Omental fat pad (tissue), 3 donors: ENCODE measurements at regions not wholly inside any gene's neighbourhood (a gene's known extent, or its start where the extent isn't known, plus 50 kb on each side); places are given as distances from the start of the nearest gene placed in this dataset.

ENCODE experiments used
- ATAC-seq: fragments of 150-250 bp; one replicate; pipeline ENCODE4 v1.9.1; 2016; ENCODE audit warnings: mild to moderate bottlenecking, moderate library complexity; ENCODE audit not compliant: low FRiP score
- DNase-seq: peaks from one replicate; pipeline ENCODE4 v3.0.0-alpha.2; 2019; ENCODE audit warnings: low spot score
- TF ChIP-seq, protein P1 (sequence below), 3 donors: fragments of 450-650 bp; IDR thresholded peaks; one replicate each; pipeline ENCODE4 v1.5.1; 2016 to 2017; ENCODE audit warnings: antibody characterized with exemption in 3 of 3, mild to moderate bottlenecking in 3 of 3, moderate library complexity in 2 of 3

DNA sequence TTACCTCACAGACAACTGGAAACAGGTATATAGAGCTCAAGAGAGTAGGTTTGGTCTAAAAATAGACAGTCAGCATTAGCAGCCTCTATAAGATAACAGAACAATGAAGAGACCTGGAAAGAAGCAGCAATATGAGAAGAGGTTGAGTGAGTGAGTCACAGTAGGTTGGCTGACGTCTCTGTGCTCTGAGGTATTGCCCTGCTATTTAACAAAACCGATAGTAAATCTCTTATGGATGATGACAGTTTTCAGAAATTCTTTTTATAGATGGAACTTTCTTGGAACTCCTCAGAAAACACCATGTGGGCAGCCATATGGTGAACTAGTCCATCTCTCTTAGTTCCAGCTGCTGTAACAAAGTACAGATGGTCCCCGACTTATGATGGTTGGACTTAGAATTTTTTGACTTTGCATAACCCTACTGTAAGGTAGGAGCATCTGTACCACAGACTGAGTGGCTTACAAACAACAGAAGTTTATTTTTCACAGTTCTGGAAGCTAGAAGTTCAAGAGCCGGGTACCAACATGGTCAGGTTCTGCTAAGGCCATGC is 123.5 kb downstream of the MBD2 start:
- no peak for DNase-seq
- TF ChIP-seq, protein P1, sequence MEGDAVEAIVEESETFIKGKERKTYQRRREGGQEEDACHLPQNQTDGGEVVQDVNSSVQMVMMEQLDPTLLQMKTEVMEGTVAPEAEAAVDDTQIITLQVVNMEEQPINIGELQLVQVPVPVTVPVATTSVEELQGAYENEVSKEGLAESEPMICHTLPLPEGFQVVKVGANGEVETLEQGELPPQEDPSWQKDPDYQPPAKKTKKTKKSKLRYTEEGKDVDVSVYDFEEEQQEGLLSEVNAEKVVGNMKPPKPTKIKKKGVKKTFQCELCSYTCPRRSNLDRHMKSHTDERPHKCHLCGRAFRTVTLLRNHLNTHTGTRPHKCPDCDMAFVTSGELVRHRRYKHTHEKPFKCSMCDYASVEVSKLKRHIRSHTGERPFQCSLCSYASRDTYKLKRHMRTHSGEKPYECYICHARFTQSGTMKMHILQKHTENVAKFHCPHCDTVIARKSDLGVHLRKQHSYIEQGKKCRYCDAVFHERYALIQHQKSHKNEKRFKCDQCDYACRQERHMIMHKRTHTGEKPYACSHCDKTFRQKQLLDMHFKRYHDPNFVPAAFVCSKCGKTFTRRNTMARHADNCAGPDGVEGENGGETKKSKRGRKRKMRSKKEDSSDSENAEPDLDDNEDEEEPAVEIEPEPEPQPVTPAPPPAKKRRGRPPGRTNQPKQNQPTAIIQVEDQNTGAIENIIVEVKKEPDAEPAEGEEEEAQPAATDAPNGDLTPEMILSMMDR (IDR thresholded peaks at IDR 0.05), result no peak
- ATAC-seq, result no peak

GRCh38 chr18:54100466-54100865 is 124.0 kb downstream of the MBD2 start:
- DNase-seq (no peak), ATAC-seq (no peak)
- TF ChIP-seq, protein P1 (IDR thresholded peaks at IDR 0.05), result no peak

DNA sequence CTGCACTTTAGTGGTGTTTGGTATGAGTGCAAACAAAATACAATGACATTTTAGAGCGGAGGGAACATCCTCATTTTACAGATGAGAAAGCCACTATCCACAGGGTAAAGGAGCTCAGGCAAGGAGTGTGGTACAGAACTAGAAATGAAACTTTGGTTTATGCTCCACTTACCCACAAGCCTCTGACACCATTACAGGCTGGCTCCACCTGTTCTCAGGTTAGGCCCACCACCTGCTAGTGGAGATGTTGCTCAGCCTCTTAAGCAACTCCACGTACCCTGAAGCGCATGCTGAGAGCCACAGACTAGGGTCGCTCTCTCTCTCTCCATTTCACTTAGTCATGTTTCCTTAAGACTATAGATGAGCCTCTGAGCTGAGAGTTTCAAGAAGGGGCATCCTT is 130.0 kb downstream of the MBD2 start:
- TF ChIP-seq, protein P1 (IDR thresholded peaks at IDR 0.05), result no peak
- no peak for ATAC-seq
- DNase-seq, result no peak

GRCh38 chr18:54090856-54091255 is 133.6 kb downstream of the MBD2 start:
- DNase-seq, result no peak
- peak; percentile 47 for ATAC-seq

GRCh38 chr18:54089749-54090459 is 134.6 kb downstream of the MBD2 start:
- no peak for DNase-seq
- TF ChIP-seq, protein P1 (IDR thresholded peaks at IDR 0.05), result no peak
- no peak for ATAC-seq

More at GRCh38 chr18:54090856-54091255, 133.6 kb downstream of the MBD2 start:
- TF ChIP-seq, protein P1 (IDR thresholded peaks at IDR 0.05), result no peak

DNA sequence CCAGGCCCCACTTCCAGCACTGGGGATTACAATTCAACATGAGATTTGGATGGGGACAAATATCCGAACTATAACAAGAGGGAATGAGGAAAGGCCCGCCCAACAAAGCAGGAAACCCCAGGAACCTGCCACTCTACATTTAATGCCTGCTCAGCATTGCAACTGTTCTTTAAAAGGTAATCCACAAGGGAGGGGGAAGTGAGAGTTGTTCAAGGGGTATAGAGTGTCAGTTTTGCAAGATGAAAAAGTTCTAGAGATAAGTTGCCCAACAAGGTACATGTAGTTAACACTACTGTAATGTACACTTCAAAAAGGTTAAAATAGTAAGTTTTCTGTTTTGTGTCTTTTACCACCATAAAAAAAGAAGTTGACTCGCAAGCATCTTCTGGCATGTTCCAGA is 137.6 kb downstream of the MBD2 start:
- TF ChIP-seq, protein P1 (IDR thresholded peaks at IDR 0.05), result no peak
- ATAC-seq (no peak), DNase-seq (no peak)
